ENCODE measurements at regions not wholly inside any gene's neighbourhood (a gene's known extent, or its start where the extent isn't known, plus 50 kb on each side); places are given as distances from the start of the nearest gene placed in this dataset.

- no peaks in the 10 kb centered on the region for H3K79me1 ChIP-seq (ENCODE audit: insufficient read depth, low read depth, low read length, poor library complexity, severe bottlenecking)
- no peak overlapping the region for H3K27ac Mint-ChIP-seq
- no peak overlapping the region for H4K5ac ChIP-seq (ENCODE audit: insufficient read length, low read depth, low read length)
- no peak overlapping the region for H2BK20ac ChIP-seq (ENCODE audit: low read depth, low read length, poor library complexity, severe bottlenecking)
- peaks cover 2% of the 10 kb centered on the region; the same call in 1 of the 2 replicates for H3K79me2 ChIP-seq (ENCODE audit: insufficient read depth, low read length)
- no peak overlapping the region for H3K27ac ChIP-seq (ENCODE audit: insufficient read length, low read depth, low read length)
- no peaks in the 10 kb centered on the region for H4K20me1 ChIP-seq (ENCODE audit: control insufficient read depth, insufficient read depth, insufficient read length)
- H2BK120ac ChIP-seq (ENCODE audit: low read depth, low read length, poor library complexity, severe bottlenecking): no peak overlapping the region
- H3K27me3 ChIP-seq (ENCODE audit: insufficient read depth, low read length): no peaks in the 10 kb centered on the region
- H2AK5ac ChIP-seq (ENCODE audit: insufficient read length, low read length): no peak overlapping the region
- H3K4me1 ChIP-seq (ENCODE audit: insufficient read depth, low read length): peaks cover 12% of the 10 kb centered on the region; the same call in 1 of the 2 replicates
- no CpG with 5 or more reads among the region's 3 CpGs for WGBS (ENCODE audit: extremely low coverage, insufficient read length, low lambda C conversion rate)
- H3K23me2 ChIP-seq (ENCODE audit: insufficient read length, low read depth, low read length, poor library complexity, severe bottlenecking): no peaks in the 10 kb centered on the region
- no peak overlapping the region for H3K9ac ChIP-seq (ENCODE audit: extremely low read depth, insufficient read length, low read length)
- H3K14ac ChIP-seq (ENCODE audit: insufficient read depth, low read length): no peak overlapping the region
- H3K9me3 ChIP-seq (ENCODE audit: control insufficient read depth, low read depth, low read length): no peaks in the 10 kb centered on the region
- no peak for TF ChIP-seq CTCF (conservative IDR thresholded peaks at IDR 0.05)
- H3K4me3 Mint-ChIP-seq: no peak overlapping the region
- H2BK5ac ChIP-seq (ENCODE audit: insufficient read length, low read length): no peak overlapping the region
- H3K56ac ChIP-seq (ENCODE audit: insufficient read length, low read depth, low read length): no peak overlapping the region
- no peak overlapping the region for H3K4me2 ChIP-seq (ENCODE audit: insufficient read depth, insufficient read length, low read length)
- H3K36me3 Mint-ChIP-seq (ENCODE audit: insufficient read depth in 1 of 3, low read depth in 3 of 3): no peaks in the 10 kb centered on the region
- H3K4ac ChIP-seq (ENCODE audit: low read depth, low read length): no peak overlapping the region
- no peak overlapping the region for H4K8ac ChIP-seq (replicated peaks; ENCODE audit: insufficient read length, low read depth, low read length)
- H3K23ac ChIP-seq (ENCODE audit: insufficient read length, low read depth, low read length): no peak overlapping the region
- H3K4me1 Mint-ChIP-seq: peaks cover 6 to 21% of the 10 kb centered on the region in 2 experiments
- no peak overlapping the region for H2BK15ac ChIP-seq (ENCODE audit: low read depth, low read length)
- H3K9me3 Mint-ChIP-seq: peaks cover 0 to 2% of the 10 kb centered on the region in 2 experiments; a peak in 2 of 5 replicates
- no peak overlapping the region for H2AFZ ChIP-seq (ENCODE audit: low read length)
- H2BK12ac ChIP-seq (ENCODE audit: insufficient read length, low read depth, low read length): no peak overlapping the region
- H3T11ph ChIP-seq (ENCODE audit: low read length): no peak overlapping the region
- no peak for DNase-seq
- H3K27me3 Mint-ChIP-seq (ENCODE audit: low read depth): no peaks in the 10 kb centered on the region
- no peak overlapping the region for H3K18ac ChIP-seq (ENCODE audit: insufficient read length, low read depth, low read length)
- H4K91ac ChIP-seq (ENCODE audit: insufficient read length, low read depth, low read length): no peak overlapping the region
These were observed 343.3 kb upstream of the TNC start for GRCh38 chr9:115461280-115461679.
